Gastrocnemius medialis (tissue), 4 donors: ENCODE measurements at regions not wholly inside any gene's neighbourhood (a gene's known extent, or its start where the extent isn't known, plus 50 kb on each side); places are given as distances from the start of the nearest gene placed in this dataset.
"Not testable (repeated sequence)": the region's sequence is repeated elsewhere in the genome, so short reads cannot be mapped to it uniquely, and the experiment has no call there.

Source experiments
- POLR2A ChIP-seq, 2 donors: fragments of 450-650 bp; IDR thresholded peaks; one replicate each; pipeline ENCODE4 v1.6.1; 2017; ENCODE audit warnings: antibody characterized with exemption in 2 of 2, mild to moderate bottlenecking in 2 of 2, moderate library complexity in 2 of 2
- TF ChIP-seq, protein P1 (sequence below), 5 experiments: fragments of 450-650 bp in 3 of 5; fragments of 200-600 bp in 2 of 5; sonication (generic) in 2 of 5; IDR thresholded peaks in 4 of 5; conservative IDR thresholded peaks in 1 of 5; 1 replicate in 4 of 5; 2 replicates in 1 of 5; pipeline ENCODE4 v1.5.1; 2016 to 2019; ENCODE audit warnings: antibody characterized with exemption in 5 of 5, mild to moderate bottlenecking in 3 of 5, moderate library complexity in 3 of 5

DNA sequence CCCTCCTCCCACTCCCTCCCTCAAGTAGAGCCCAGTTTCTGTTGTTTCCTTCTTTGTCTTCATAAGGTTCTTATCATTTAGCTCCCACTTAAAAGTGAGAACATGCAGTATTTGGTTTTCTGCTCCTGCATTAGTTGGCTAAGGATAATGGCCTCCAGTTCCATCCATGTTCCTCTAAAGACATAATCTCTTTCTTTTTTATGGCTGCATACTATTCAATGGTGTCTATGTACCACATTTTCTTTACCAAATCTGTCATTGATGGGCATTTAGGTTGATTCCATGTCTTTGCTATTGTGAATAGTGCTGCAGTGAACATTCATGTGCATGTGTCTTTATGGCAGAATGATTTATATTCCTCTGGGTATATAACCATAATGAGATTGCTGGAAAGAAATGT lies 158.6 kb downstream of the MEX3B start:
- TF ChIP-seq, protein P1, sequence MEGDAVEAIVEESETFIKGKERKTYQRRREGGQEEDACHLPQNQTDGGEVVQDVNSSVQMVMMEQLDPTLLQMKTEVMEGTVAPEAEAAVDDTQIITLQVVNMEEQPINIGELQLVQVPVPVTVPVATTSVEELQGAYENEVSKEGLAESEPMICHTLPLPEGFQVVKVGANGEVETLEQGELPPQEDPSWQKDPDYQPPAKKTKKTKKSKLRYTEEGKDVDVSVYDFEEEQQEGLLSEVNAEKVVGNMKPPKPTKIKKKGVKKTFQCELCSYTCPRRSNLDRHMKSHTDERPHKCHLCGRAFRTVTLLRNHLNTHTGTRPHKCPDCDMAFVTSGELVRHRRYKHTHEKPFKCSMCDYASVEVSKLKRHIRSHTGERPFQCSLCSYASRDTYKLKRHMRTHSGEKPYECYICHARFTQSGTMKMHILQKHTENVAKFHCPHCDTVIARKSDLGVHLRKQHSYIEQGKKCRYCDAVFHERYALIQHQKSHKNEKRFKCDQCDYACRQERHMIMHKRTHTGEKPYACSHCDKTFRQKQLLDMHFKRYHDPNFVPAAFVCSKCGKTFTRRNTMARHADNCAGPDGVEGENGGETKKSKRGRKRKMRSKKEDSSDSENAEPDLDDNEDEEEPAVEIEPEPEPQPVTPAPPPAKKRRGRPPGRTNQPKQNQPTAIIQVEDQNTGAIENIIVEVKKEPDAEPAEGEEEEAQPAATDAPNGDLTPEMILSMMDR (IDR thresholded peaks at IDR 0.05 in 4 of 5, conservative IDR thresholded peaks at IDR 0.05 in 1 of 5), result not testable (repeated sequence)
- not testable (repeated sequence) for TF ChIP-seq POLR2A (IDR thresholded peaks at IDR 0.05)
